Suprapubic skin (tissue), 4 donors: ENCODE measurements at regions not wholly inside any gene's neighbourhood (a gene's known extent, or its start where the extent isn't known, plus 50 kb on each side); places are given as distances from the start of the nearest gene placed in this dataset.

ENCODE experiments used
- DNase-seq, 2 donors: peaks; one replicate each; pipeline ENCODE4 v3.0.0-alpha.2; 2019; ENCODE audit warnings: low spot score in 2 of 2
- H3K27ac ChIP-seq: fragments of 200-600 bp; sonication (generic); one replicate; pipeline ENCODE4 v1.5.1; 2019
- H3K27me3 ChIP-seq: fragments of 200-600 bp; sonication (generic); one replicate; pipeline ENCODE4 v1.5.1; 2019
- H3K36me3 ChIP-seq: fragments of 200-600 bp; sonication (generic); one replicate; pipeline ENCODE4 v1.5.1; 2019
- H3K4me1 ChIP-seq: fragments of 200-600 bp; sonication (generic); one replicate; pipeline ENCODE4 v1.5.1; 2019
- H3K4me3 ChIP-seq: fragments of 200-600 bp; sonication (generic); one replicate; pipeline ENCODE4 v1.5.1; 2019; ENCODE audit warnings: mild to moderate bottlenecking
- H3K9me3 ChIP-seq: fragments of 200-600 bp; sonication (generic); one replicate; pipeline ENCODE4 v1.5.1; 2019
- CTCF ChIP-seq, 2 donors: fragments of 200-600 bp in 1 of 2; fragments of 450-650 bp in 1 of 2; sonication (generic) in 1 of 2; IDR thresholded peaks; one replicate each; pipeline ENCODE4 v1.5.1; 2016 to 2019; ENCODE audit warnings: antibody characterized with exemption in 2 of 2, mild to moderate bottlenecking in 1 of 2, moderate library complexity in 1 of 2
- EP300 ChIP-seq: sonication (generic); formaldehyde crosslinking; IDR thresholded peaks from one replicate; pipeline ENCODE4 v1.6.1; 2017; ENCODE audit warnings: antibody characterized with exemption
- POLR2A ChIP-seq, 2 donors: fragments of 450-650 bp; IDR thresholded peaks; one replicate each; pipeline ENCODE4 v1.6.1; 2017; ENCODE audit warnings: antibody characterized with exemption in 2 of 2, mild to moderate bottlenecking in 2 of 2, moderate library complexity in 2 of 2
- POLR2AphosphoS5 ChIP-seq, 3 donors: sonication (generic); formaldehyde crosslinking; IDR thresholded peaks; one replicate each; pipeline ENCODE4 v1.6.1; 2017; ENCODE audit warnings: antibody characterized with exemption in 3 of 3
- WGBS: methylation state at CpG from one replicate; pipeline ENCODE4 v1.1.5; 2018; 5-methylcytosine and 5-hydroxymethylcytosine counted together

DNA sequence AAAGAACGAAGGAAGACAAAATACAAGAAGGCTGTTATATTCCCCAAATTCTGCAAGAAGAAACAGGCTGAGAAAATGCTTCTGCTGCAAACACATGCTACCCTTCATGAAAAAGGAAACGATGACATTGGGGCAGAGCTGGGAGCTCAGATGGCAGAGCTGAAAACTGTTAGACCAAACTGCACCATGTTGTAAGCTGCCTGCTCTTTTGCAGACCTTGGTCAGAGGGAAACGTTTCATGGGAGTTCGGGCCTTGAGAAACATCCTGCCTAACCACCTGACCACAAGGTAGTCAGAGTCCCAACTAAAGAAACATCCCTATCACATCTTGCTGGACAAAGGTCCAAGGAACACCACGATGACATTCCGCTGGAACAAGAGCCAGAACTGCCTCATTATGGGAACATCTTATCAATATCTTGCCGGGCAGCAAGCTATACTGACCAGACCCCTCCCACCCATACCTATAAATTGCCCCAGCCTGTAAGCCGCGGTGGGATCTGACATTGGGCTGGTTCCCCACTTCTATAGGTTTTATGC, 110.7 kb upstream of the CTSC start:
- WGBS, result 78% methylated on average over 9 of the region's 9 CpGs
- no peak overlapping the region for H3K4me3 ChIP-seq
- H3K4me1 ChIP-seq, result no peaks in the 10 kb centered on the region
- no peak for DNase-seq
- no peaks in the 10 kb centered on the region for H3K9me3 ChIP-seq
- no peaks in the 10 kb centered on the region for H3K27me3 ChIP-seq
- TF ChIP-seq CTCF (IDR thresholded peaks at IDR 0.05), result no peak
- TF ChIP-seq POLR2A (IDR thresholded peaks at IDR 0.05), result no peak
- H3K36me3 ChIP-seq, result no peaks in the 10 kb centered on the region
- no peak overlapping the region for H3K27ac ChIP-seq

- H3K4me1 ChIP-seq, result no peaks in the 10 kb centered on the region
- no peaks in the 10 kb centered on the region for H3K27me3 ChIP-seq
- WGBS, result 90% methylated on average over 1 of the region's 1 CpG
- DNase-seq, result no peak
- no peaks in the 10 kb centered on the region for H3K9me3 ChIP-seq
- no peak overlapping the region for H3K4me3 ChIP-seq
- TF ChIP-seq EP300, result no peak
- TF ChIP-seq POLR2AphosphoS5 (IDR thresholded peaks at IDR 0.05), result no peak
- TF ChIP-seq CTCF (IDR thresholded peaks at IDR 0.05), result no peak
- no peak for TF ChIP-seq POLR2A (IDR thresholded peaks at IDR 0.05)
- no peaks in the 10 kb centered on the region for H3K36me3 ChIP-seq
- H3K27ac ChIP-seq, result no peak overlapping the region
Measured at GRCh38 chr11:88447281-88447680, 109.7 kb upstream of the CTSC start.

DNA sequence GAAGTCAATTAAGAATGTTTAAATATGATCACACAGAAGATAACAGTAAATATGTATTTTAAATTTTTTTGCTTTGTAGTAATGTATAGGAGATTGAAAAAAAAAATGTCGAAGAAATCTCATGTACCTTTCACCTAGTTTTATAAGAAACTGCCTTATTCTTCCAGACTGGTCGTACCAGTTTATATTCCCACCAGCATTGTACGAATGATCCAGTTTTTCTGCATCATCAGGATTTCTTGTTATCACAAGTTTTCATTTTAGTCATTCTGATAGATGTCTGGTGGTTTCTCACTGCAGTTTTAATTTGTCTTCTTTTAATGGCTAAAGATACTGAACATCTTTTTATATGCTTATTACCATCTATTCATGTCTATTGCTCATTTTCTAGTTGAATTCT, 101.8 kb upstream of the CTSC start:
- H3K27me3 ChIP-seq, result no peaks in the 10 kb centered on the region
- H3K36me3 ChIP-seq, result no peaks in the 10 kb centered on the region
- H3K27ac ChIP-seq, result no peak overlapping the region
- WGBS, result 48% methylated on average over 3 of the region's 3 CpGs
- no peaks in the 10 kb centered on the region for H3K9me3 ChIP-seq
- H3K4me3 ChIP-seq, result no peak overlapping the region
- no peaks in the 10 kb centered on the region for H3K4me1 ChIP-seq
- TF ChIP-seq CTCF (IDR thresholded peaks at IDR 0.05) (no peak), POLR2AphosphoS5 (IDR thresholded peaks at IDR 0.05) (no peak), EP300 (no peak), POLR2A (IDR thresholded peaks at IDR 0.05) (no peak)
- no peak for DNase-seq

DNA sequence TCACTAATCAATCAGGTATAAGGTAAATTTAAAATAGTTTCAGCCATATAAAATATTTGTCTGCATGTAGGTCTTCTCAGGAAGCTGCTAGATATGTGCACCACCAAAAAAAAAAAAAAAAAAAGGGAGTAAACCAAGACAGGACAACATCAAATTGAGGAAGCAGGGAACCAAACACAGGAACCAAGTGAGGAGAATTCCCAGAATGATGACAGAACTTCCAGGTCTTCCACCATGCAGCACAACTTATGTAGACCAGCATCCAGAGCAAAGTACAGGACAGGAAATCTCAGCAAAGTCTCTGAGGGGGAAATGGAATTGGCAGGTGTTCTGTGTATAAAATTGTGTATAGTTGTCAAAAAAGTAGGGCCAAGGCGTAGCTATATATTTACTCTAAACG, 101.2 kb upstream of the CTSC start:
- Histone ChIP-seq H3K9me3 (no peaks in the 10 kb centered on the region), H3K4me3 (no peak overlapping the region), H3K36me3 (no peaks in the 10 kb centered on the region), H3K27ac (no peak overlapping the region), H3K27me3 (no peaks in the 10 kb centered on the region), H3K4me1 (no peaks in the 10 kb centered on the region)
- WGBS, result 53% methylated on average over 2 of the region's 2 CpGs
- no peak for DNase-seq
- no peak for TF ChIP-seq POLR2AphosphoS5 (IDR thresholded peaks at IDR 0.05)
- no peak for TF ChIP-seq CTCF (IDR thresholded peaks at IDR 0.05)
- TF ChIP-seq POLR2A (IDR thresholded peaks at IDR 0.05), result no peak
- no peak for TF ChIP-seq EP300

GRCh38 chr11:88435415-88435814, 97.9 kb upstream of the CTSC start:
- 74% methylated on average over 2 of the region's 2 CpGs for WGBS
- no peaks in the 10 kb centered on the region for H3K36me3 ChIP-seq
- DNase-seq, result no peak
- H3K27ac ChIP-seq, result no peak overlapping the region
- no peaks in the 10 kb centered on the region for H3K9me3 ChIP-seq
- no peak for TF ChIP-seq POLR2A (IDR thresholded peaks at IDR 0.05)
- TF ChIP-seq CTCF (IDR thresholded peaks at IDR 0.05), result no peak
- no peak for TF ChIP-seq EP300
- no peaks in the 10 kb centered on the region for H3K27me3 ChIP-seq
- no peaks in the 10 kb centered on the region for H3K4me1 ChIP-seq
- no peak overlapping the region for H3K4me3 ChIP-seq
